Bronchial epithelial cell (primary cell): ENCODE measurements at regions not wholly inside any gene's neighbourhood (a gene's known extent, or its start where the extent isn't known, plus 50 kb on each side); places are given as distances from the start of the nearest gene placed in this dataset.

Experiments used
- DNase-seq: peaks from one replicate; pipeline ENCODE4 v3.0.0-alpha.2; 2010; ENCODE audit warnings: low read depth
- FAIRE-seq: peaks from 2 replicates; lab custom pipeline; 2011; peaks lifted over from hg19 to GRCh38; lab: Jason Lieb, UNC
- H3K27me3 ChIP-seq: 2 replicates; pipeline ENCODE4 v1.5.1; 2011; ENCODE audit warnings: low read length; ENCODE audit not compliant: control insufficient read depth, insufficient read depth
- H3K36me3 ChIP-seq: 2 replicates; pipeline ENCODE4 v1.5.1; 2011; ENCODE audit warnings: low read length; ENCODE audit not compliant: control insufficient read depth, insufficient read depth
- H3K4me3 ChIP-seq: 2 replicates; pipeline ENCODE4 v1.5.1; 2011; ENCODE audit warnings: mild to moderate bottlenecking, low read depth, low read length, control low read depth
- TF ChIP-seq, protein P1 (sequence below): IDR thresholded peaks from 2 replicates; pipeline ENCODE4 v1.5.1; 2011; ENCODE audit warnings: mild to moderate bottlenecking, moderate library complexity, low read length, control low read depth, inconsistent platforms; ENCODE audit not compliant: insufficient read depth, severe bottlenecking

DNA sequence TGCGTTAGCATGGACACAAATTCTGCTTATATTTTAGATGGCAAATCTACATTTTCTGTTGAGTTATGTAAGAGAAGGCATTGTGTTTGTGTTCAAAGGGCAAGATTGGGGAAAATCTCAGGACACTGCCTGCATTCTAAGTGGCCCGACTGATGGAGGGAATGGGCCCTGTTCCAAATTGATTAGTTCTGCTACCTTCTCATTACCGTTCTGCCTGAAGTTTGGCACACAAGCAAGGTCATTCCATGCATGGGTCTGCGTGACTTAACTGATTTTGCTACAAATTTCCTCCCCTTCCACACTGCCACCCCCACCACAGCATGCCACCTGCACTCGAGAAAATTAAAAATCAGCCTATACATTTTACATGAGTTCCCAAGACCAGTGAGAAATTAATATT is 409.9 kb downstream of the BRINP1 start:
- DNase-seq (no peak), FAIRE-seq (no peak)
- H3K27me3 ChIP-seq, result no peaks in the 10 kb centered on the region
- no peaks in the 10 kb centered on the region for H3K36me3 ChIP-seq
- H3K4me3 ChIP-seq, result no peak overlapping the region
- TF ChIP-seq, protein P1, sequence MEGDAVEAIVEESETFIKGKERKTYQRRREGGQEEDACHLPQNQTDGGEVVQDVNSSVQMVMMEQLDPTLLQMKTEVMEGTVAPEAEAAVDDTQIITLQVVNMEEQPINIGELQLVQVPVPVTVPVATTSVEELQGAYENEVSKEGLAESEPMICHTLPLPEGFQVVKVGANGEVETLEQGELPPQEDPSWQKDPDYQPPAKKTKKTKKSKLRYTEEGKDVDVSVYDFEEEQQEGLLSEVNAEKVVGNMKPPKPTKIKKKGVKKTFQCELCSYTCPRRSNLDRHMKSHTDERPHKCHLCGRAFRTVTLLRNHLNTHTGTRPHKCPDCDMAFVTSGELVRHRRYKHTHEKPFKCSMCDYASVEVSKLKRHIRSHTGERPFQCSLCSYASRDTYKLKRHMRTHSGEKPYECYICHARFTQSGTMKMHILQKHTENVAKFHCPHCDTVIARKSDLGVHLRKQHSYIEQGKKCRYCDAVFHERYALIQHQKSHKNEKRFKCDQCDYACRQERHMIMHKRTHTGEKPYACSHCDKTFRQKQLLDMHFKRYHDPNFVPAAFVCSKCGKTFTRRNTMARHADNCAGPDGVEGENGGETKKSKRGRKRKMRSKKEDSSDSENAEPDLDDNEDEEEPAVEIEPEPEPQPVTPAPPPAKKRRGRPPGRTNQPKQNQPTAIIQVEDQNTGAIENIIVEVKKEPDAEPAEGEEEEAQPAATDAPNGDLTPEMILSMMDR, result no peak

DNA sequence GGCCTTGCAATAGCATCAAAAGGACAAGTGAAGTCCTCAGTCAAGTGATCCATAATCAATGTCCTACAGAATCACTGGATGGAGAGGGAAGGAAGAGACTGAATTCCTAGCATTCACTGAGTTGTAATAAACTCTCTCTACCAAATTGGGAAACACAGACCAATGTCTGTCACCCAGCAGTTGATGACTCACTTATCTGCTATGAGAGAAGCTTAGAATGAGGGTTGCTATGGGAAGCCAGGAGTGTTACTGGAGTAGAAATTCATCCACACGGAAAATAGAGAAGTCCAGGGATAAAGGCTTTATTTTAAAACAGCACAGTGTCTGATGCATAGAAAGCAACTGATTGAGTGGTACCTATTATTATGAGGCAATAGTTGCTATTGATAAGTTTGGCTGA is 407.4 kb downstream of the BRINP1 start:
- Histone ChIP-seq H3K27me3 (no peaks in the 10 kb centered on the region), H3K4me3 (no peak overlapping the region), H3K36me3 (no peaks in the 10 kb centered on the region)
- DNase-seq (peak; percentile 26), FAIRE-seq (no peak)
- TF ChIP-seq, protein P1, result no peak

DNA sequence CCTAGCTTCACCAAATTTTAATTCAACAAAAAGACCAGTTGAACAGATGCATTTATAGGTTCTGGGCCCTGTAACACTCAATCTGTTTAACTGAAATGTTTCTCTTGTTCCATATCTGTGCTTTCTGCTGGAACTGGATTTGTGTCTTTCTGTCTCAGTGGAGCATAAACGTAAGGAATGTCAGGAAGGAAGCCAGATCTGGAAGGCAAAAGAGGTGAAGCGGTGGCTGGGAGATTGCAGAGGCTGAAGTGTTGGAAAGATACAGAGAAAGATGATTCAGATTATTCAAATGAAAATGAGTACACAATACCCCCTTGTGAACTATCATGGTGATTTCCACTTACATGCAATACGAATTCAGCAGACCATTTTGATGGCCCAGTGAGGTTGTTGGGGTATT is 406.8 kb downstream of the BRINP1 start:
- Histone ChIP-seq H3K4me3 (no peak overlapping the region), H3K27me3 (no peaks in the 10 kb centered on the region), H3K36me3 (no peaks in the 10 kb centered on the region)
- TF ChIP-seq, protein P1, result no peak
- FAIRE-seq (no peak), DNase-seq (no peak)

DNA sequence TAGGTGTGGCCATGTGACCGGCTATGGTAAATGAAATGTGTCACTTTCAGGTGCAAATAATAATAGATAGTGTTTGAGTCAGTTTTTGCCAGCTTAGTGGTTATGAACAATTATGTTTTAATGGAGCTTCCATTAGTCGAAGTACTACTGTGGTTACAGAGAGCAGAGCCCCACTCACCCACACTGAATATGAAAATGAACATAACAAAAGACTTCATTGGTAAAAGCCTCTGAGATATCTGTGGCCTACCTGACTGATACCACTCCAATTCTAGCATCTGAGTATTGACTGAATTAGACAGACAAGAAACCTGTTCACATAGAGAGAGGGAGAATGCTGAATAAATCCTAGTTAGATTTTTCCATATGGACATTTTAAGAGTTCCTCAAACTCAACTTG is 405.6 kb downstream of the BRINP1 start:
- Histone ChIP-seq H3K4me3 (no peak overlapping the region), H3K36me3 (no peaks in the 10 kb centered on the region), H3K27me3 (no peaks in the 10 kb centered on the region)
- DNase-seq (no peak), FAIRE-seq (no peak)
- TF ChIP-seq, protein P1, result no peak

DNA sequence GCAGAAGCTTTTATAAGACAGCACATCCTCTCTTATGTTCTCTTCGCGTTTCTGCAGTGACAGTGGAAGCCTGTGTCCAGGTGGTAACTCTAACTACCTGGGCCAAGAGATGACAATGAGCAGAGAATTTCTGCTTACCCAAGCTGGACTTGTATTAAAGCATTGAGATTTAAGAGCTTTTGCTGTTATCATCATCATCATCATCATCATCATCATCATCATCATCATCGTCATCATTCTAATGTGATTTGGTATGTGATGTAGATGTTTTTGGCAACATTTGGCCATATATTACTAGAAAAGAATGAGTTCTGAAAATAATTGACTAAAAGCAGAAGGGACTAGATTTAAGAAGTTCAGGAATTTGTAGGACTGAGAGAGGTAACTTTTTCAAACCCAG is 401.3 kb downstream of the BRINP1 start:
- TF ChIP-seq, protein P1, result no peak
- no peaks in the 10 kb centered on the region for H3K36me3 ChIP-seq
- FAIRE-seq, result no peak

DNA sequence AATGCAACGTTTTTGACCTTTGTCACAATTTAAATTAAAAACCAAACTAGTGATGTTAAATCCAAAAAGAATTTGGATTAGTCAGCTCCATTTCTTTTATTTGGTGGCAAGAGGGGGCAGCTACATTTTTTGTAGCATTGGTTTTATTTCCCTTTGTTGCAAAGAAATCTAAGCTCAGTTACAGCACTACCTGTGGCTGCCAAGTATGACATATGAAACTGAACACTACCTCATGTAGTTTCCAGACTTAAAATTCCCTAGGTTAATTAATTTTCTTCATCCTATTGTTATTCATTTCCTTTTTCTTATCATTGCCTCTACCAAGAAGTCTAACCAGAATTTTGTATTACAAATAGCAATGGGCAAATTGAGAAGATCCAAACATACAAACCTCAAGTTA is 393.5 kb downstream of the BRINP1 start:
- Histone ChIP-seq H3K4me3 (no peak overlapping the region), H3K36me3 (no peaks in the 10 kb centered on the region), H3K27me3 (no peaks in the 10 kb centered on the region)
- no peak for FAIRE-seq
- DNase-seq, result no peak
- TF ChIP-seq, protein P1, result no peak

More for the DNA sequence above, 401.3 kb downstream of the BRINP1 start:
- Histone ChIP-seq H3K27me3 (no peaks in the 10 kb centered on the region), H3K4me3 (no peak overlapping the region)
- no peak for DNase-seq
